Motor neuron (in vitro differentiated cells): ENCODE measurements at regions not wholly inside any gene's neighbourhood (a gene's known extent, or its start where the extent isn't known, plus 50 kb on each side); places are given as distances from the start of the nearest gene placed in this dataset.

Experiments used
- ATAC-seq, 8 experiments: fragments of 200-7000 bp; cut with Tn5 transposase; replicated peaks in 6 of 8; 2 replicates each; pipeline ENCODE4 v1.8.0; 2021; ENCODE audit warnings: mild to moderate bottlenecking in 8 of 8, moderate library complexity in 8 of 8
- H3K27ac ChIP-seq, 2 donors: fragments of 250-450 bp; sonication (Bioruptor Pico); 2 replicates each; pipeline ENCODE4 v1.9.0; 2021; ENCODE audit warnings: antibody characterized with exemption in 2 of 2, mild to moderate bottlenecking in 2 of 2, moderate library complexity in 1 of 2
- H3K4me1 ChIP-seq, 2 donors: fragments of 250-450 bp; sonication (Bioruptor Pico); replicated peaks in 1 of 2; 2 replicates each; pipeline ENCODE4 v1.6.1; 2021; ENCODE audit warnings: antibody characterized with exemption in 2 of 2, mild to moderate bottlenecking in 2 of 2, moderate library complexity in 1 of 2
- H3K4me3 ChIP-seq, 5 donors: fragments of 250-450 bp; sonication (Bioruptor Pico); 2 replicates each; pipeline ENCODE4 v1.9.0; 2021; ENCODE audit warnings: antibody characterized with exemption in 5 of 5, mild to moderate bottlenecking in 5 of 5, moderate library complexity in 4 of 5
- WGBS, 10 experiments: fragments of 450-650 bp; shearing (Covaris generic); methylation state at CpG; one replicate each; pipeline ENCODE4 v1.0.0; 2022; 5-methylcytosine and 5-hydroxymethylcytosine counted together
- in situ Hi-C, 9 experiments: fragments of 400-800 bp; cut with MboI; loops; one replicate each; pipeline ENCODE4 v1.15.0; 2021; ENCODE audit warnings: low sequenced_read_pairs in 9 of 9, low pct_unique_long_range_greater_than_20kb in 2 of 9; ENCODE audit not compliant: unreplicated experiment in 9 of 9

DNA sequence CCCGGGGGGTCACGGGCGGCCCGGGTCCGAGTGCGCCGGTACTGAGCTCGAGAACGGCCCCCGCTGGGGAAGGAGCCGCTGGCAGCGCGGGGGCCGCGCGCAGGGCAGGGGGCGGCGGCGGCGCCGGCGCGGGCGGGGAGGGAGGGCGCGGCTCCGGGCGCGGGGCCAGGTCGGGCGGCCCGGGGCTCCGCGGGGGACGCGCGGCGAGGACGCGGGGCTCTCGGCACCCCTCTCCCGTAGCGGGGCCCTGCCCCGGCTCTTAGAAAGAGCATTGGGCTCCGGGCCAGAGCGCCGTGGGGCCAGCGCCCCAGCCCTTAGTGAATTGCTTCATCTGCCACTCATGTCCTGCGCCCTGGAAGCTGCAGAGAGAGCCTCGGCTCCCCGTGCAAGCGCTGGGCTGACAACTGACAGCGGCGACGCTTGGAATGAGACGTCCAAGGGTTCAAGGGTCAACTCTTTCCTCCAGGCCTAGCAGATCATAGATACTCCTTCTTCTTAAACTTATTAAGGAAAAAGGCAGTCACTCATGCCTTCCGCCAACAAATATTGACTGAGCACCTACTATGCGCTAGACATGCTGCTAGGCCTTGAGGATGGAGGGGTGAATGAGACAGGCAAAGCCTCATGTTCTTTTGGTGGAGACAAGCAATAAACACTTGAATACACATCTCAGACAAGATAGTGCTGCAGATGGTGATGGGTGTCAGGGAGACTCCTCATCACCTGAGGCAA, 140.8 kb downstream of the SMAD6 start:
- Histone ChIP-seq H3K27ac (peak overlapping the region; percentile 52 to 96), H3K4me1 (peaks cover 0 to 11% of the 10 kb centered on the region in 2 donors), H3K4me3 (peak overlapping the region; percentile 29 to 46 (median 38))
- 25 to 100% (median 80%) methylated on average over 1 to 8 of the region's 58 CpGs; no CpG with 5 or more reads in 5 of the 10 experiments for WGBS, 10 experiments
- peak; percentile 67 to 82 (median 72) for ATAC-seq
- in situ Hi-C loops = loop anchor here in 1 of 9 experiments (25.0 kb wide), 1 partner anchor 231 kb away; no protein-coding TSS in a partner anchor

DNA sequence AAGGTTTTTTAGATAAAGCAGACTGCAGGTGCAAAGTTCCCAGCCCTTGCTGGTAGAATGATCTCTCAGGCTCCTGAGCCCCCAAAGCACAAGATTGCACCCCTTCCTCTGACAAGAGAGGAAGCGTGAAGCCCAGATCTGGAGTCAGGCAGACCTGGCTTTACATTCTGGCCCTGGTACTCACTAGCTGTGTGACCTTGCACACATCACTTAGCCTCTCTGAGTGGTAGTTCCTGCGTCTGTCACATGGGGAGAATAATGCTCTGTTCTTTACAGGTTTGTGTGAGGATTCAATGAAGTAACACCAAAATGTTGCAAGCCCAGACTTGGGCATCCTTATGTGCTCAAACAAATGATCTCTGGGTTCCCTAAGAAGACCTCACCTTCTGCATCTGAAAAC, 141.5 kb downstream of the SMAD6 start:
- 0 to 100% (median 10%) methylated on average over 1 of the region's 2 CpGs; no CpG with 5 or more reads in 6 of the 10 experiments for WGBS, 10 experiments
- Histone ChIP-seq H3K4me3 (peak overlapping the region in 1 of 5 donors; percentile 46), H3K27ac (peak overlapping the region in 1 of 2 donors; percentile 96)

DNA sequence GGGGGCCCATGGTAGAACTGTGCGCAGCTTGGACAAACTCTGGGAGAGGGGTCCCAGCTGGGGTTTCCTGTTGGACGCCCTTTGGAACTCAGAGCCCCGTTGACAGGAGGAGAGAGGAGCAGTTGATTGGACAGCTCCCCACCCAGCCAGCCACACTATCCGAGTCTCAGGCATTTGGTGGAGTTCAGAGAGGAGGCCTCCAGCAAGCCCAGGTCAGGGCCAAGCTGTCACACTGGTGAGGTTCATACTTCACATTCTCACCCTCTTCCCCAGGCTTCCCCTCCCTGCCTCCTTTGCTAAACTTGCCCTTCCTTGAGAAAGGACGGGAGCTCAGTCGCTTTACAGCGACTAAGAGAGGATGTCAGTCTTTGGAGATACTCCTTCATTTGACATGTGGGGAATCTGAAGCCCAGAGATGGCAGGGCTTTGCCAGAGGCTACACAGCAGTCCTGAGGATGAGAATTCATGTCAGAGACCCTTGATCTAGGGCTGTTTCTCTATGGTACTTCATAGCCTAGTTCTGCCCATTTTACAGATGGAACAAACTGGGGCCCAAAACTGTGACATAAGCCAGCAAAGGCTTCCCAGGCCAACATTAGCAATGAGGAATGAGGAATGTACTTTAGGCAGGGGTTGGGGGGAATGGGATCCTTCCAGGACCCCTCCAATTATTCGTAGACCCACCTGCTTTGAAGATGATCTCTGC, 142.2 kb downstream of the SMAD6 start:
- Histone ChIP-seq H3K4me3 (no peak overlapping the region), H3K27ac (no peak overlapping the region), H3K4me1 (peaks cover 0 to 11% of the 10 kb centered on the region in 2 donors)
- no peak for ATAC-seq
- in situ Hi-C loops = loop anchor here in 1 of 9 experiments (25.0 kb wide), 1 partner anchor 232 kb away; no protein-coding TSS in a partner anchor
- 40 to 100% (median 84%) methylated on average over 1 to 6 of the region's 8 CpGs for WGBS, 10 experiments

More for the DNA sequence above, 141.5 kb downstream of the SMAD6 start:
- H3K4me1 ChIP-seq = peaks cover 0 to 11% of the 10 kb centered on the region in 2 donors
- ATAC-seq = no peak
- in situ Hi-C loops = loop anchor here in 1 of 9 experiments (25.0 kb wide), 1 partner anchor 231 kb away; no protein-coding TSS in a partner anchor

DNA sequence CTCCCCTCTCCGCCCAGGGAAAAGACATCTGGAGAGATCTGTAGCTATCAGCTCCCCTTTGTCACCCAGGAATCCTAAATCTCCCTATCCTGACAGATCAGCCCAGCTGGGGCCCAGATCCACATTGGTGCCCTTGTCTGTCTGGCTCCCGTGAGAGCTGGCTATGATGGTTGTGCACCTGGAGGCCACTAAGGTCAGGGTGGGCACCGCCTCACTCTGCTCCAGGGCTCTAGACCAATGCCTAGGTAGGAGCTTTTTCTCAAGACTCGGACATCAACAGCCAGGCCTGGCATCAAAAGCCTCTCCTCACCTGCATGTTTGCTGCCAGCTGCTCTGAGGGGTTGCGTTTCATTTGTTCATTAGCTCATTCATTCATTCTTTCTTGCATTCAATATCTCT, 142.7 kb downstream of the SMAD6 start:
- peaks cover 0 to 11% of the 10 kb centered on the region in 2 donors for H3K4me1 ChIP-seq
- 90 to 100% (median 94%) methylated on average over 1 to 5 of the region's 5 CpGs; no CpG with 5 or more reads in 3 of the 10 experiments for WGBS, 10 experiments
- in situ Hi-C loops = loop anchor here in 1 of 9 experiments (25.0 kb wide), 1 partner anchor 232 kb away; no protein-coding TSS in a partner anchor

DNA sequence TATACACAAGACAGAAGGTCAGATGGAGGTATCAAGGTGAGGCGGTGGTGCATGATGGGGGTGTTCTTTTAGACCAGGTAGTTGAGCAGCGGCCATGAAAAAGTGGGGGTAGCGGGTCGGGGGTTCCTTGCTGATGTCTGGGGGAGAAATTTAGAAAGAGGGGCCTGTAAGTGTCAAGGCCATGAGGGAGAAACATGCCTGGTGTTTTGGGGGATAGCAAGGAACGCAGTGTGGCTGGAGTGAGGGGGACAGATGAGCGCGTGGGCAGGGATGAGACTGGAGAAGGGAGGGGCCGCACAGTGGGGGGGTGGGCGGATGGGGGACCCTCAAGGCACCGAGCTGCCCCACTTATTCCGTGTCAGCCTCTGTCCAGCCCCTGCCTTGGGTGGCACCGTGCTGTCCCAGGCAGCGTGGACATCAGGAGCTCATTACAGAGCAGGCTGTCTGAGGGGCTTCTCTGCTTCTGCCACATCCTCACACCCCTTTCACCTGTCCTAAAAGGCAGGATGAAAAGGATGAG, 143.3 kb downstream of the SMAD6 start:
- Histone ChIP-seq H3K27ac (no peak overlapping the region), H3K4me1 (peaks cover 0 to 17% of the 10 kb centered on the region in 2 donors), H3K4me3 (no peak overlapping the region)
- no peak for ATAC-seq
- WGBS, 10 experiments = 20 to 100% (median 83%) methylated on average over 1 to 2 of the region's 13 CpGs; no CpG with 5 or more reads in 6 of the 10 experiments
- in situ Hi-C loops = loop anchor here in 1 of 9 experiments (25.0 kb wide), 1 partner anchor 233 kb away; no protein-coding TSS in a partner anchor

More for the DNA sequence above, 142.7 kb downstream of the SMAD6 start:
- no peak for ATAC-seq
- no peak overlapping the region for H3K27ac ChIP-seq
- no peak overlapping the region for H3K4me3 ChIP-seq

DNA sequence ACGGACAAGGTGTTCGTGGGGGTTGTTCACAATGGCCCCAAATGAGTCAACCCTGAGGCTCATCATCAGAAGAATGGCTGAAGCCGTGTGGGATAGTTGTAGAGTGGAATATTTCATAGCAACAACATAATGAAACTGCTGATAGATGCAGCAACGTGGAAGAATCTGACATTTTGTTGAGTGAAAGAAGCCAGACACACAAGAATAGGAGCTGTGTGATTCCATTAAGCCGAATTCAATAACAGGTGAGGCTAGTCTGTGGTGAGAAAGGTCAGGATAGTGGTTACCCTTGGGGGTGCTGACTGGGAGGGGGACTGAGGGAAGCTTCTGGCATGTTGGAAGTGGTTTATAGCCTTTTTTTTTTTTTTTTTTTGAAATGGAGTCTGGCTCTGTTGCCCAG, 144.0 kb downstream of the SMAD6 start:
- H3K4me1 ChIP-seq = peaks cover 2 to 22% of the 10 kb centered on the region in 2 donors
- ATAC-seq = no peak
- in situ Hi-C loops = loop anchor here in 1 of 9 experiments (25.0 kb wide), 1 partner anchor 234 kb away; no protein-coding TSS in a partner anchor
- H3K27ac ChIP-seq = no peak overlapping the region
- no peak overlapping the region for H3K4me3 ChIP-seq
- 20 to 100% (median 80%) methylated on average over 1 to 3 of the region's 5 CpGs; no CpG with 5 or more reads in 5 of the 10 experiments for WGBS, 10 experiments

DNA sequence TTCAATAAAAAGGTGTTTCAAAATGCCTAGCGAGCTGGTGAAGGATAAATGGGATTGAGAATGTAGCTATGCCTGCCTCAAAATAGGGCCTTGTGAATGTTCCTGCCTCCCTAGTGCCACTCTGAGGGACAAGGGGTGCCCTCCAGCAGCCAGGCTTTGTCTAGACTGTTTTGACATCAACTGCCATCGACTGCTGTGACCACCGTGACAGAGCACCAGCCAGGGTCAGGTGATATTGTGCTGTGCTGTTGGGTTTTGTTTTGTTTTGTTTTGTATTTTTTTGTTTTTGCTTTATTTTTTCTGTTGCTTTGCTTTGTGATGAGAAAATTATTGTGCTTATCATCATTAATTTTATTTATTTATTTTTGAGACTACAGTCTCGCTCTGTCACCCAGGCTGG, 144.8 kb downstream of the SMAD6 start:
- H3K4me1 ChIP-seq = peaks cover 2 to 17% of the 10 kb centered on the region in 2 donors
- in situ Hi-C loops = loop anchor here in 1 of 9 experiments (25.0 kb wide), 1 partner anchor 235 kb away; no protein-coding TSS in a partner anchor
- 80 to 100% (median 88%) methylated on average over 1 to 4 of the region's 4 CpGs; no CpG with 5 or more reads in 3 of the 10 experiments for WGBS, 10 experiments
- no peak for ATAC-seq
- no peak overlapping the region for H3K4me3 ChIP-seq
- no peak overlapping the region for H3K27ac ChIP-seq

DNA sequence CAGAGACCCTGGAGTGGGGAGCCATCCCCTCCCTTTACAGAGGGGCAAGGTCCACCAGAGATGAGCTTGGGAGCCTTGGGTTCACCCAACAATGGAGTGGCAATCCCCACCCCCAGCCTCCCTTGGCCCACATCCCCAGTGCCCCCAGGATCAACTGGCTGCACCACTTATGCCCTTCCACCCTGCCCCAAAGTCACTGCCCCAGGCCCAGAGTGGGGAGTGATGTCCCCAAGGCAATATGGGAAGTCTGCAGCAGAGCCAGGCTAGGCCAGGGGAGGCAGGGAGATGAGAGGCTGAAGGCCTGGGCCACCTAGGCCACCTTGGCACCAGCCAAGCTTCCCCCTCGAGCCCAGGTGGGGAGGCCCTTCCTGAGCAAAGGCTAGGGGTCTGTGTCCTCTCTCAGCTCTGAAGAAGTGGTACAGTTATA, 145.5 kb downstream of the SMAD6 start:
- no peak for ATAC-seq
- H3K4me3 ChIP-seq = no peak overlapping the region
- WGBS, 10 experiments = 67% methylated on average over 1 of the region's 1 CpG; no CpG with 5 or more reads in 9 of the 10 experiments
- no peak overlapping the region for H3K27ac ChIP-seq
- peaks cover 2 to 14% of the 10 kb centered on the region in 2 donors for H3K4me1 ChIP-seq
- in situ Hi-C loops = loop anchor here in 1 of 9 experiments (25.0 kb wide), 1 partner anchor 235 kb away; no protein-coding TSS in a partner anchor

DNA sequence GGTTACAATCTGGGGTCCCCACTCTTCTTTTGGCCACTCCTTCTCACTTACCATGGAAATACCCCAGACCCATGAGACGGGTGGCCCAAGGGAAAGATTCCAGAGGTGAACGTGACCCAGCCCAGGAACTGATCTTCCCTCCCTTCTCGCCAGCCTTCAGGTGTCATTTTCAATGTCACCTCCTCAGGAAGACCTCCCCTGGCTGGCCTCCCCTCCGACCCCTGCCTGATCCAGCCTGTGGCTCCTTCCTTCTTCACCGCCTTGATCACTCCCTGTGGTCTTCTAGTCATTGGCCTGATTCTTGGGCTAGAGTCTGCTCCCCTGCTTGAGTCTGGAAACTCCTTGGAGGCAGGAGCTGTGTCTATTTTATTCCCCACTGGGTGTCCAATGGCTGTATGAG, 146.1 kb downstream of the SMAD6 start:
- no peak for ATAC-seq
- Histone ChIP-seq H3K4me1 (peaks cover 2 to 12% of the 10 kb centered on the region in 2 donors), H3K4me3 (no peak overlapping the region), H3K27ac (no peak overlapping the region)
- 71 to 100% (median 89%) methylated on average over 1 to 2 of the region's 5 CpGs; no CpG with 5 or more reads in 6 of the 10 experiments for WGBS, 10 experiments
- in situ Hi-C loops = loop anchor here in 1 of 9 experiments (25.0 kb wide), 1 partner anchor 236 kb away; no protein-coding TSS in a partner anchor

DNA sequence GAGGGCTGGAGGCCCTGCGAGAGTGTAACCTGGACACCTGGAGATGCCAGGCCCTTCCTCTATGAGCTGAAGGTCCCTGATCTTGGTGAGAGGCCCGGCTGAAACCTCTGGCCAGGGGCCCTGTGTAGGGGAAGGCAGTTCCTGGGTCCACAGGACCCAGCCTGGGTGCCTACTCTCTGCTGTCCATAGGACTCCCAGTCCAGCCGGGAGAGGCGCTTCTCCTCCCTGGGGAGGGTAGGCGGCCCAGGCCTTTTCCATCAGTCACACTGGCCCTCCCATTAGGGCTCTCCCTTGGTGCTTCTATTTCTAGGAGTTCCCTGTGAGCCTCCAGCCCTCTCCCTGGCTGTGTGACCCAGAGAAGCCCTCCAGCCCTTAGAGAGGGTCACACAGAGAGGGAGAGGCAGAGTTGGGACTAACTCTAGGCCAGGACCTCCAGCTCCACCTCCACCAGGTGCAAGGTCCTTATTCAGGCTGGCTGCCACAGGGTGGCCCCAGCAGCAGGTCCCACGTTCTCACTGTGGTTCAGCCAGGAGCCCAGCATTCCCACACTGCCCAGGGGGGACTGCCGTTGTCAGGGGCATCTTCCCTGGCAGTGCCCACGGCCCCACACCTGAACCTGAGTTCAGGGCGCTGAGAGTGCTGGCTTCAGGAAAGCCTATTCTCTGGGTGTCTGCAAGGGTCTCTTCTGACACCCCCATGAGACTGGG, 146.8 kb downstream of the SMAD6 start:
- no peak for ATAC-seq
- in situ Hi-C loops = loop anchor here in 1 of 9 experiments (25.0 kb wide), 1 partner anchor 237 kb away; no protein-coding TSS in a partner anchor
- 77 to 90% (median 84%) methylated on average over 2 to 4 of the region's 9 CpGs; no CpG with 5 or more reads in 6 of the 10 experiments for WGBS, 10 experiments
- H3K4me1 ChIP-seq = peaks cover 2 to 11% of the 10 kb centered on the region in 2 donors
- no peak overlapping the region for H3K4me3 ChIP-seq
- H3K27ac ChIP-seq = no peak overlapping the region

DNA sequence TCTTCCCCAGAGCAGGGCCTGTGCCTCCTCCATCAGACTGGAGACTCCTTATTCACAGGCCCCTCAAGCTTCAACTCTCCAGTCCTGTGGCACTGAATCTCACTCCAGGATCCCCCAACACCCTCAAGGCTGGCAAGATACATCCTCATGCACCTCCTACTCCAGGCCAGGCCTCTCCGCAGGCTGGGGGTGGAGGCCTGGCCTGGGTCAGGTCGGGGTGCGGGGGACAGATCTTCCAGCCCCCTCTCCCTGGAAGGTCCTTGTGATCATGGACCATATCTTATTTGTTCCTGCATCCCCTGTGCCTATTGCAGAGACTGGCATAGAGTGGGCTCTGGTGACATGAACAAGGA, 147.3 kb downstream of the SMAD6 start:
- in situ Hi-C loops = loop anchor here in 1 of 9 experiments (25.0 kb wide), 1 partner anchor 237 kb away; no protein-coding TSS in a partner anchor
- WGBS, 10 experiments = no CpG with 5 or more reads among the region's 3 CpGs
- ATAC-seq = no peak
- Histone ChIP-seq H3K4me3 (no peak overlapping the region), H3K27ac (no peak overlapping the region), H3K4me1 (peaks cover 2 to 11% of the 10 kb centered on the region in 2 donors)

DNA sequence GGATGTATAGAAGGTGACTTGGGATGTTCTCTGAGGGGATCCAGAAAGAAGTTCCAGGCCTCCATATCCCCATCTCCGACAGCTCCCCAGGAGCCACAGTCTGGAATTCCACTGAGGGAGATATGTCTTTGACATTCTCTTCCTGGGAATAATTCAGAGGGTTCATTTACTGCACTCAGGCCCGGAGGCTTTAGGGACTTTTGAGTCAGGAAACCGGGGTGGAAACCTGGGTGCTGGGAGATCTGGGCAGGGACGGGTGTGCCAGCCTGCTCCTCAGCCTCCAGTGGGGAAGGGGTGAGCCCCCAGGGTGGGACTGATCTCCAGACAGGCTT, 147.7 kb downstream of the SMAD6 start:
- ATAC-seq = no peak
- peak overlapping the region in 1 of 2 donors; percentile 32 for H3K27ac ChIP-seq

More for the DNA sequence above, 147.7 kb downstream of the SMAD6 start:
- in situ Hi-C loops = loop anchor here in 6 of 9 experiments (25.0 kb wide), 1 partner anchor 237 kb away; no protein-coding TSS in a partner anchor
- H3K4me1 ChIP-seq = peaks cover 2 to 11% of the 10 kb centered on the region in 2 donors
- no peak overlapping the region for H3K4me3 ChIP-seq
- WGBS, 10 experiments = 67 to 100% (median 86%) methylated on average over 1 to 2 of the region's 4 CpGs; no CpG with 5 or more reads in 6 of the 10 experiments
